G401 (cell line): ENCODE measurements at regions not wholly inside any gene's neighbourhood (a gene's known extent, or its start where the extent isn't known, plus 50 kb on each side); places are given as distances from the start of the nearest gene placed in this dataset.

ENCODE experiments used
- DNase-seq: peaks from one replicate; pipeline ENCODE4 v3.0.0-alpha.2; 2015; ENCODE audit warnings: low spot score
- in situ Hi-C: cut with HindIII; loops from 2 replicates; pipeline ENCODE4 v1.10.0; 2016; ENCODE audit warnings: low sequenced_read_pairs, mixed read lengths

GRCh38 chr12:34350092-34351041, 328.1 kb downstream of the ALG10 start:
- no peak for DNase-seq
- in situ Hi-C loops = no loop called here

GRCh38 chr12:34352098-34352497, 329.8 kb downstream of the ALG10 start:
- DNase-seq = no peak
- in situ Hi-C loops = no loop called here

- in situ Hi-C loops = no loop called here
- DNase-seq = no peak
Measured at GRCh38 chr12:34354239-34355200, 332.2 kb downstream of the ALG10 start.

GRCh38 chr12:34356233-34356987, 334.1 kb downstream of the ALG10 start:
- in situ Hi-C loops = no loop called here

DNA sequence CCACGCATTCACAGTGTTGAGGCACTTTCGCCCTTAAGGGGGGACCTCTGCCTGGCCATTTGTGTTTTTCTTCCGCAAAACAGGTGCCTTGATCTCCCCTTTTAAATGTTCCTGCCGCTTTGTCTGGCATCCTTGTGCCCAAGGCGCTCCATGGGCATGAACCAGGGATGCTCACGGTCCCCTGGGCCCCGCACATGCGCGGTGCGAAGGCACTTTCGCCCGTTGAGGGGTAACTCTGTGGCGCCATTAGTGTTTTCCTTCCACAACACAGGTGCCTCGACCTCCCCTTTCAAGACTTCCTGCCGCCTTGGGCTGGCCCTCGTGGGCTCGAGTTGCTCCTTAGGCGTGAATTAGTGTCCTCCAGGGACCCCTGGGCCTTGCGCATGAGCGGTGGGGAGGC, 335.5 kb downstream of the ALG10 start:
- in situ Hi-C loops = no loop called here
- DNase-seq = no peak

More at GRCh38 chr12:34356233-34356987, 334.1 kb downstream of the ALG10 start:
- DNase-seq = no peak

DNA sequence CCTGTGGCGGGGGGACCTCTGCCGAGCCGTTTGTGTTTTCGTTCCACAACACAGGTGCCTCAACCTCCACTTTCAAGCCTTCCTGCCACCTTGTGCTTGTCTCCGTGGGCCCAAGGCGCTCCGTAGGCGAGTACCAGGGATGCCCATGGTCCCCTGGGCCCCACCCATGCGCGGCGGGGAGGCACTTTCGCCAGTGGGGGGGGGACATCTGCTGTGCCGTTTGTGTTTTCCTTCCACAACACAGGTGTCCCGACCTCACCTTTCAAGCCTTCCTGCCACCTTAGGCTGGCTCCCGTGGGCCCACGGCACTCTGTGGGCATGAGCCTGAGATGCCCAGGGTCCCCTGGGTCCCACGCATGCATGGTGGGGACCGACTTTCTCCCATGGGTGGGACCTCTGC, 335.9 kb downstream of the ALG10 start:
- no peak for DNase-seq
- in situ Hi-C loops = no loop called here

- in situ Hi-C loops = no loop called here
- no peak for DNase-seq
Measured at GRCh38 chr12:34361721-34362316, 339.5 kb downstream of the ALG10 start.

DNA sequence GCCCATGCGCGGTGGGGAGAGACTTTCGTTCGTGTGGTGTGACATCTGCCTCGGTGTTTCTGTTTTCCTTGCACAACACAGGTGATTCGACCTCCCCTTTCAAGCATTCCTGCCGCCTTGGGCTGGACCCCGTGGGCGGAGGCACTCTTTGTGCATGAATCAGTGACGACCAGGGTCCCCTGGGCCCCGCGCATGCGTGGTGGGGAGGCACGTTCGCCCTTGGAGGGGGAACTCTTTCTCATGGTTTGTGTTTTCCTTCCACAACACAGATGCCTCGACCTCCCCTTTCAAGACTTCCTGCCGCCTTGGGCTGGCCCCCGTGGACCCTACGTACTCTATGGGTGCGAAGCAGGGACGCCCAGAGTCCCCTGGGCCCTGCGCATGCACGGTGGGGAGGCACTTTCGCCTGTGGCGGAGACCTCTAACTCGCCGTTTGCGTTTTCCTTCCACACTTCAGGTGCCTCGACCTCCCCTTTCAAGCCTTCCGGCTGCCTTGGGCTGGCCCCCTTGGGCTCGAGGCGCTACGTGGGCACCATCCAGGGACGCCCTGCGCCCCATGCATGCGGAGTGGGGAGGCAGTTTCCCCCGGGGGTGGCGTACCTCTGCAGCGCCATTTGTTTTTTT, 340.9 kb downstream of the ALG10 start:
- in situ Hi-C loops = no loop called here
- DNase-seq = no peak

GRCh38 chr12:34368079-34368478, 345.8 kb downstream of the ALG10 start:
- in situ Hi-C loops = no loop called here
- DNase-seq = no peak

DNA sequence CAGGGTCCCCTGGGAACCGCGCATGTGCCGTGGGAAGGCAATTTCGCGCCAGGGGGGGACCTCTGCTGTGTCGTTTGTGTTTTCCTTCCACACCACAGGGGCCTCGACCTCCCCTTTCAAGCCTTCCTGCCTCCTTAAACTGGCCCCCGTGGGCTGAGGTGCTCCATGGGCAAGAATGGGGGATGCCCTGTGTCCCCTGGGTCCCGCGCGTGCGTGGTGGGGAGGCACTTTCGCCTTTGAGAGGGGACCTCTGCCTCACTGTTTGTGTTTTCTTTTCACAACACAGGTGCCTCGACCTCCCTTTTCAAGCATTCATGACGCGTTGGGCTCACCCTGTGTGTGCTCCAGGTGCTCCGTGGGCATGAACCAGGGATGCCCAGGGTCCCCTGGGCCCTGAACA, 348.8 kb downstream of the ALG10 start:
- in situ Hi-C loops = no loop called here
- no peak for DNase-seq

DNA sequence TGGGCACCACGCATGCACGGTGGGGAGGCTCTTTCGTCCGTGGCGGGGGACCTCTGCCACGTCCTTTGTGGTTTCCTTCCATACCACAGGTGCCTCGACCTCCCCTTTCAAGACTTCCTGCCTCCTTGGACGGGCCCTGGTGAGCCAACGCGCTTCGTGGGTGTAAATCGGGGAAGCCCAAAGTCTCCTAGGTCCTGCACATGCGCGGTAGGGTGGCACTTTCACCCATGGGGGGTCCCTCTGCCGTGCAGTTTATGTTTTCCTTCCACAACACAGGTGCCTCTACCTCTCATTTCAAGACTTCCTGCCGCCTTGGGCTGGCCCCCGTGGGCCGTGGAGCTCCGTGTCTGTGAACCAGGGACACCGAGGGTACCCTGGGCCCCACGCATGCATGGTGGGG, 349.7 kb downstream of the ALG10 start:
- in situ Hi-C loops = no loop called here
- no peak for DNase-seq

DNA sequence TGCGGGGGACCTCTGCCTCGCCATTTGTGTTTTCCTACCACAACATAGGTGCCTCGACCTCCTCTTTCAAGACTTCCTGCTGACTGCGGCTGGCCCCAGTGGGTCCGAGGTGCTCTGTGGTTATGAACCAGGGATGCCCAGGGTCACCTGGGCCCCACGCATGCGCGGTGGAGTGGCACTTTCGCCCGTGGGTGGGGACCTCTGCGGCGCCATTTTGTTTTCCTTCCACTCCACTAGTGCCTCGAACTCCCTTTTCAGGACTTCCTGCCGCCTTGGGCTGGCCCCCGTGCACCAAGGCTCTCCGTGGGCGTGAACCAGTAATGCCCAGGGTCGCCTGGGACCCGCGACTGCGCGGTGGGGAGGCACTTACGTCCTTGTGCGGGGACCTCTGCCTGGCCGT, 351.6 kb downstream of the ALG10 start:
- DNase-seq = no peak
- in situ Hi-C loops = no loop called here

DNA sequence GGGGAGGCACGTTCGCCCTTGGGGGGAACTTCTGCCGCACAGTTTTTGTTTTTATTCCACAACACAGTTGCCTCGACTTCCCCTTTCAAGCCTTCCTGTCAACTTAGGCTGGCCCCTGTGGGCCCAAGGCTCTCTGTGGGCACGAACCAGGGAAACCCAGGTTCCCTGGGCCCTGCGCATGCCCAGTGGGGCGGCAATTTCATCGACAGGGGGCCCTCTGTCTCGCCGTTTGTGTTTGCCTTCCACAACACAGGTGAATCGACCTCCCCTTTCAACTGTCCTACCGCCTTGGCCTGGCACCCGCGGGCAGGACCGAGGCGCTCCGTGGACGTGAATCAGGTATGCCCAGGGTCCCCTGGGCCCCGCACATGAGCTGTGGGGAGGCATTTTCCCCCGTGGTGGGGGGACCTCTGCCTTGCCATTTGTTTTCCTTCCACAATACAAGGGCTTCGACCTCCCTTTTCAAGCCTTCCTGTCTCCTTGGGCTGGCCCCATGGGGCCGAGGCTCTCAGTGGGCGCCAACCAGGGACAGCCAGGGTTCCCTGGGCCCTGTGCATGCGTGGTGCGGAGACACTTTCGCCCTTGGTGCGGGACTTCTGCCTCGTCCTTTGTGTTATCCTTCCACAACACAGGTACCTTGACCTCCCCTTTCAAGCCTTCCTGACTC, 354.0 kb downstream of the ALG10 start:
- in situ Hi-C loops = no loop called here

GRCh38 chr12:34377243-34378035, 355.1 kb downstream of the ALG10 start:
- in situ Hi-C loops = no loop called here
- no peak for DNase-seq

More for the DNA sequence above, 354.0 kb downstream of the ALG10 start:
- DNase-seq = no peak

DNA sequence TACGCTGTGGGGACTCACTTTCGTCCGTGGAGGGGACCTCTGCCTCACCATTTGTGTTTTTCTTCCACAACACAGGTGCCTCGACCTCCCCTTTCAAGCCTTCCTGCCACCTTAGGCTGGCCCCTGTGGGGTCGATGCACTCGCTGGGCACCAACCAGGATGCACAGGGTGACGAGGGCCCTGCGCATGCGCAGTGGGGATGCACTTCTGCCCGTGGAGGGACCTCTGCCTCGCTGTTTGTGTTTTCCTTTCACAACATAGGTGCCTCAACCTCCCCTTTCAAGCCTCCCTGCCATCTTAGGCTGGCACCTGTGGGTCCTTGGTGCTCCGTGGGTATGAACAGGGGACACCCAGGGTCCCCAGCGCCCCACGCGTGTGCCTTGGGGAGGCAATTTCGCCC, 356.8 kb downstream of the ALG10 start:
- in situ Hi-C loops = no loop called here
- DNase-seq = no peak

GRCh38 chr12:34384693-34385092, 362.4 kb downstream of the ALG10 start:
- in situ Hi-C loops = no loop called here
- DNase-seq = no peak

GRCh38 chr12:34386016-34386415, 363.7 kb downstream of the ALG10 start:
- in situ Hi-C loops = no loop called here
- DNase-seq = no peak
